K562 (cell line): ENCODE measurements at regions not wholly inside any gene's neighbourhood (a gene's known extent, or its start where the extent isn't known, plus 50 kb on each side); places are given as distances from the start of the nearest gene placed in this dataset.
"Not testable (repeated sequence)": the region's sequence is repeated elsewhere in the genome, so short reads cannot be mapped to it uniquely, and the experiment has no call there.

Source experiments
- BDP1 ChIP-seq: IDR thresholded peaks from 3 replicates; pipeline ENCODE4 v1.6.1; 2011; ENCODE audit not compliant: insufficient read length, insufficient read depth
- CBFB ChIP-seq: sonication (generic); formaldehyde crosslinking; IDR thresholded peaks from 2 replicates; pipeline ENCODE4 v1.4.0; 2020; ENCODE audit warnings: mild to moderate bottlenecking, missing genetic modification reagents
- CBX1 ChIP-seq: sonication (generic); IDR thresholded peaks from 2 replicates; pipeline ENCODE4 v1.6.1; 2016; ENCODE audit warnings: antibody characterized with exemption, low read depth, mild to moderate bottlenecking
- E4F1 ChIP-seq: fragments of 250-450 bp; sonication (Bioruptor Pico); IDR thresholded peaks from 2 replicates; pipeline ENCODE4 v1.5.0; 2021; ENCODE audit warnings: mild to moderate bottlenecking, borderline replicate concordance
- JUND ChIP-seq, 2 experiments: IDR thresholded peaks; 2 replicates in 1 of 2; 3 replicates in 1 of 2; pipeline ENCODE4 v1.6.1; 2011; ENCODE audit warnings: borderline replicate concordance in 2 of 2, low read depth in 2 of 2, low read length in 2 of 2, improper control_type of control experiment in 1 of 2, missing biosample characterization in 1 of 2, missing genetic modification characterization in 1 of 2, missing genetic modification reagents in 1 of 2
- MXD1 ChIP-seq: fragments of 250-450 bp; sonication (Bioruptor Pico); IDR thresholded peaks from 2 replicates; pipeline ENCODE4 v1.8.0; 2021; ENCODE audit warnings: borderline replicate concordance, mild to moderate bottlenecking, moderate library complexity; ENCODE audit not compliant: poor library complexity, severe bottlenecking
- POLR2A ChIP-seq: fragments of 450-650 bp; conservative IDR thresholded peaks from 2 replicates; pipeline ENCODE4 v1.6.1; 2016
- ZNF165 ChIP-seq: fragments of 250-450 bp; sonication (Bioruptor Pico); IDR thresholded peaks from 2 replicates; pipeline ENCODE4 v1.4.0; 2020; ENCODE audit warnings: borderline replicate concordance

- TF ChIP-seq MXD1 (CRISPR knock-in tag); POLR2A; CBFB (CRISPR knock-in tag); JUND (IDR thresholded peaks at IDR 0.05; ENCODE audit: borderline replicate concordance, low read depth, low read length); JUND (tag; IDR thresholded peaks at IDR 0.05; ENCODE audit: borderline replicate concordance, low read depth, low read length); CBX1; BDP1; E4F1 (CRISPR knock-in tag); ZNF165: not testable (repeated sequence)
These were observed 1122.5 kb downstream of the TMEM121 start for GRCh38 chr14:106648874-106649273.
